Esophagus muscularis mucosa (tissue), 3 donors: ENCODE measurements at regions not wholly inside any gene's neighbourhood (a gene's known extent, or its start where the extent isn't known, plus 50 kb on each side); places are given as distances from the start of the nearest gene placed in this dataset.

ENCODE experiments used
- CTCF ChIP-seq, 3 experiments: fragments of 200-600 bp in 2 of 3; fragments of 450-650 bp in 1 of 3; sonication (generic) in 2 of 3; IDR thresholded peaks; one replicate each; pipeline ENCODE4 v1.5.1; 2017 to 2019; ENCODE audit warnings: antibody characterized with exemption in 3 of 3, mild to moderate bottlenecking in 2 of 3, moderate library complexity in 1 of 3
- POLR2A ChIP-seq: fragments of 450-650 bp; IDR thresholded peaks from one replicate; pipeline ENCODE4 v1.6.1; 2017; ENCODE audit warnings: antibody characterized with exemption, moderate library complexity, mild to moderate bottlenecking, low read depth

- TF ChIP-seq POLR2A (no peak), CTCF (IDR thresholded peaks at IDR 0.05) (no peak)
These were observed 520.4 kb upstream of the FLRT2 start for GRCh38 chr14:85009506-85009905.
